Liver (tissue), 8 donors: ENCODE measurements at regions not wholly inside any gene's neighbourhood (a gene's known extent, or its start where the extent isn't known, plus 50 kb on each side); places are given as distances from the start of the nearest gene placed in this dataset.

Source experiments
- DNase-seq: peaks from one replicate; pipeline ENCODE4 v3.0.0-alpha.2; 2017; ENCODE audit warnings: low spot score
- H3K27ac ChIP-seq, 2 donors: one replicate each; pipeline ENCODE4 v1.7.0; 2013; ENCODE audit warnings: inconsistent platforms in 2 of 2, low read length in 2 of 2, control low read depth in 1 of 2, low read depth in 1 of 2, mild to moderate bottlenecking in 1 of 2
- H3K27me3 ChIP-seq, 4 donors: one replicate each; pipeline versions ENCODE4 v1.6.1 to v1.7.0; 2013; ENCODE audit warnings: low read length in 3 of 4, inconsistent platforms in 1 of 4, mild to moderate bottlenecking in 1 of 4, moderate library complexity in 1 of 4; ENCODE audit not compliant: control insufficient read depth in 4 of 4, insufficient read depth in 4 of 4
- H3K36me3 ChIP-seq, 4 donors: one replicate each; pipeline versions ENCODE4 v1.6.1 to v1.7.0; 2013; ENCODE audit warnings: low read length in 3 of 4, mild to moderate bottlenecking in 3 of 4, low read depth in 1 of 4, moderate library complexity in 1 of 4; ENCODE audit not compliant: control insufficient read depth in 4 of 4, insufficient read depth in 3 of 4
- H3K4me1 ChIP-seq, 4 donors: one replicate each; pipeline versions ENCODE4 v1.6.1 to v1.7.0; 2013; ENCODE audit warnings: low read length in 3 of 4, mild to moderate bottlenecking in 3 of 4, moderate library complexity in 1 of 4; ENCODE audit not compliant: control insufficient read depth in 4 of 4, insufficient read depth in 4 of 4
- H3K4me3 ChIP-seq, 3 donors: one replicate each; pipeline versions ENCODE4 v1.6.1 to v1.7.0; 2013; ENCODE audit warnings: low read length in 3 of 3, control low read depth in 1 of 3, low read depth in 1 of 3, mild to moderate bottlenecking in 1 of 3
- H3K9ac ChIP-seq, 2 donors: one replicate each; pipeline ENCODE4 v1.7.0; 2013; ENCODE audit warnings: low read length in 2 of 2, mild to moderate bottlenecking in 2 of 2, moderate library complexity in 2 of 2, control low read depth in 1 of 2, low read depth in 1 of 2
- H3K9me3 ChIP-seq, 4 donors: one replicate each; pipeline versions ENCODE4 v1.6.1 to v1.7.0; 2013; ENCODE audit warnings: low read length in 3 of 4; ENCODE audit not compliant: control insufficient read depth in 4 of 4
- EGR1 ChIP-seq, 2 donors: IDR thresholded peaks; 2 replicates each; pipeline ENCODE4 v1.6.1; 2016 to 2018; ENCODE audit warnings: antibody characterized with exemption in 2 of 2, low read depth in 2 of 2
- FOXA1 ChIP-seq: IDR thresholded peaks from 2 replicates; pipeline ENCODE4 v1.6.1; 2016; ENCODE audit warnings: antibody characterized with exemption
- GABPA ChIP-seq, 2 donors: IDR thresholded peaks in 1 of 2; conservative IDR thresholded peaks in 1 of 2; 2 replicates each; pipeline ENCODE4 v1.6.1; 2016; ENCODE audit warnings: antibody characterized with exemption in 2 of 2, mild to moderate bottlenecking in 1 of 2, moderate library complexity in 1 of 2
- HNF4A ChIP-seq, 2 donors: conservative IDR thresholded peaks; 2 replicates each; pipeline ENCODE4 v1.6.1; 2016; ENCODE audit warnings: antibody characterized with exemption in 2 of 2, mild to moderate bottlenecking in 2 of 2
- HNF4G ChIP-seq: IDR thresholded peaks from 2 replicates; pipeline ENCODE4 v1.6.1; 2016; ENCODE audit warnings: antibody characterized with exemption
- JUND ChIP-seq, 2 donors: IDR thresholded peaks; 2 replicates each; pipeline ENCODE4 v1.6.1; 2016; ENCODE audit warnings: antibody characterized with exemption in 2 of 2
- RAD21 ChIP-seq, 2 donors: IDR thresholded peaks; 2 replicates each; pipeline ENCODE4 v1.6.1; 2016; ENCODE audit warnings: antibody characterized with exemption in 2 of 2, mild to moderate bottlenecking in 2 of 2
- REST ChIP-seq: IDR thresholded peaks from 2 replicates; pipeline ENCODE4 v1.6.1; 2016; ENCODE audit warnings: antibody characterized with exemption, mild to moderate bottlenecking
- RXRA ChIP-seq, 2 donors: IDR thresholded peaks; 2 replicates each; pipeline ENCODE4 v1.6.1; 2017 to 2018; ENCODE audit warnings: antibody characterized with exemption in 2 of 2, mild to moderate bottlenecking in 1 of 2
- SP1 ChIP-seq: IDR thresholded peaks from 2 replicates; pipeline ENCODE4 v1.6.1; 2018; ENCODE audit warnings: antibody characterized with exemption, mild to moderate bottlenecking
- TAF1 ChIP-seq: conservative IDR thresholded peaks from 2 replicates; pipeline ENCODE4 v1.6.1; 2016; ENCODE audit warnings: antibody characterized with exemption, mild to moderate bottlenecking
- WGBS: extraction: QIAGEN DNeasy Blood & Tissue Kit; methylation state at CpG from one replicate; pipeline ENCODE4 v1.1.7; 2013; 5-methylcytosine and 5-hydroxymethylcytosine counted together
- TF ChIP-seq, protein P1 (sequence below): IDR thresholded peaks from 2 replicates; pipeline ENCODE4 v1.6.1; 2016; ENCODE audit warnings: antibody characterized with exemption
- TF ChIP-seq, protein P2 (sequence below): IDR thresholded peaks from 2 replicates; pipeline ENCODE4 v1.6.1; 2016; ENCODE audit warnings: antibody characterized with exemption
- TF ChIP-seq, protein P3 (sequence below): fragments of 150-350 bp; IDR thresholded peaks from 2 replicates; pipeline ENCODE4 v1.5.1; 2017; ENCODE audit warnings: improper control_type of control experiment, low read depth, low read length; ENCODE audit not compliant: missing input control
- TF ChIP-seq, protein P4 (sequence below): IDR thresholded peaks from 2 replicates; pipeline ENCODE4 v1.6.1; 2016; ENCODE audit warnings: antibody characterized with exemption
- donor health status: healthy.
- donor health status: healthy.
- donor health status: healthy.
- donor health status: healthy.
- donor health status: healthy.

GRCh38 chr6:1257778-1258177 lies 54.1 kb upstream of the FOXQ1 start:
- H3K36me3 ChIP-seq = no peaks in the 10 kb centered on the region
- no peak overlapping the region for H3K4me3 ChIP-seq
- no peak for DNase-seq
- H3K9me3 ChIP-seq = peaks cover 0 to 2% (median 0%) of the 10 kb centered on the region in 4 donors
- 87% methylated on average over 7 of the region's 7 CpGs for WGBS
- TF ChIP-seq GABPA (IDR thresholded peaks at IDR 0.05 in 1 of 2, conservative IDR thresholded peaks at IDR 0.05 in 1 of 2) (no peak), HNF4G (no peak)
- TF ChIP-seq, protein P1, sequence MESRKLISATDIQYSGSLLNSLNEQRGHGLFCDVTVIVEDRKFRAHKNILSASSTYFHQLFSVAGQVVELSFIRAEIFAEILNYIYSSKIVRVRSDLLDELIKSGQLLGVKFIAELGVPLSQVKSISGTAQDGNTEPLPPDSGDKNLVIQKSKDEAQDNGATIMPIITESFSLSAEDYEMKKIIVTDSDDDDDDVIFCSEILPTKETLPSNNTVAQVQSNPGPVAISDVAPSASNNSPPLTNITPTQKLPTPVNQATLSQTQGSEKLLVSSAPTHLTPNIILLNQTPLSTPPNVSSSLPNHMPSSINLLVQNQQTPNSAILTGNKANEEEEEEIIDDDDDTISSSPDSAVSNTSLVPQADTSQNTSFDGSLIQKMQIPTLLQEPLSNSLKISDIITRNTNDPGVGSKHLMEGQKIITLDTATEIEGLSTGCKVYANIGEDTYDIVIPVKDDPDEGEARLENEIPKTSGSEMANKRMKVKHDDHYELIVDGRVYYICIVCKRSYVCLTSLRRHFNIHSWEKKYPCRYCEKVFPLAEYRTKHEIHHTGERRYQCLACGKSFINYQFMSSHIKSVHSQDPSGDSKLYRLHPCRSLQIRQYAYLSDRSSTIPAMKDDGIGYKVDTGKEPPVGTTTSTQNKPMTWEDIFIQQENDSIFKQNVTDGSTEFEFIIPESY = no peak
- H3K4me1 ChIP-seq = no peaks in the 10 kb centered on the region
- H3K27me3 ChIP-seq = no peaks in the 10 kb centered on the region
- H3K9ac ChIP-seq = no peak overlapping the region
- no peak overlapping the region for H3K27ac ChIP-seq

DNA sequence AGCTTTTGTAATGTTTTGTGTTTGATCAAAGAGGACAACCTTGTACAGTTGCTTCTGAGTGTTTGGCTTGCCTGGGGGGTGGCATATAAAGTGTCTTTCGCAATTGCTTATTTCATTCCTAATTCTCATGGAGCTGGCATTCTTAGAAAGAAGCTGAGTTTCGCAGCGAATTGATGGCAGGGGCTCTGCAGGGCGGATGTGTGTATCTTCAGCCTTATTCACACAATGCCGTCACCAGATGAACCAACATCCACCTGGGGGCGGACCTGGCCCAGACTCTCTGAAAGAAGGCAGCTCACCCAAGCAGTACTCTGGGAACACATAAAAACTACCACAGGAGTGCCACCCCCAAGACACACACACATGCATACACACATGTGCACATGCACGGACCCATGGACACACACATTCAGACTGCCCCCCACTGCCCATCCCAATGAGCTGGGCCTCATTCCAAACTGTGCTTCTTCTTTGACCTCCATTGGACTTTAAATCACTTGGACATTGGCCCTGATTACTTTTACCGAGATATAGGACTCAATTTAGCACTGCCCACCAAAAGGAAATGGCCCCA lies 55.4 kb upstream of the FOXQ1 start:
- H3K4me1 ChIP-seq = no peaks in the 10 kb centered on the region
- TF ChIP-seq, protein P2, sequence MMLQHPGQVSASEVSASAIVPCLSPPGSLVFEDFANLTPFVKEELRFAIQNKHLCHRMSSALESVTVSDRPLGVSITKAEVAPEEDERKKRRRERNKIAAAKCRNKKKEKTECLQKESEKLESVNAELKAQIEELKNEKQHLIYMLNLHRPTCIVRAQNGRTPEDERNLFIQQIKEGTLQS = no peak
- TF ChIP-seq FOXA1 (no peak), REST (no peak)
- H3K36me3 ChIP-seq = no peaks in the 10 kb centered on the region
- H3K4me3 ChIP-seq = no peak overlapping the region
- WGBS = 95% methylated on average over 8 of the region's 8 CpGs
- H3K27ac ChIP-seq = no peak overlapping the region
- no peak overlapping the region for H3K9ac ChIP-seq
- DNase-seq = no peak
- H3K9me3 ChIP-seq = peaks cover 0 to 2% (median 0%) of the 10 kb centered on the region in 4 donors
- no peaks in the 10 kb centered on the region for H3K27me3 ChIP-seq

- no peak overlapping the region for H3K4me3 ChIP-seq
- no peaks in the 10 kb centered on the region for H3K36me3 ChIP-seq
- no peak for DNase-seq
- H3K27ac ChIP-seq = no peak overlapping the region
- TF ChIP-seq RAD21 (IDR thresholded peaks at IDR 0.05) = no peak
- TF ChIP-seq TAF1 = no peak
- TF ChIP-seq RXRA (IDR thresholded peaks at IDR 0.05) = no peak
- TF ChIP-seq FOXA1 = no peak
- TF ChIP-seq HNF4A (conservative IDR thresholded peaks at IDR 0.05) = no peak
- TF ChIP-seq, protein P3, sequence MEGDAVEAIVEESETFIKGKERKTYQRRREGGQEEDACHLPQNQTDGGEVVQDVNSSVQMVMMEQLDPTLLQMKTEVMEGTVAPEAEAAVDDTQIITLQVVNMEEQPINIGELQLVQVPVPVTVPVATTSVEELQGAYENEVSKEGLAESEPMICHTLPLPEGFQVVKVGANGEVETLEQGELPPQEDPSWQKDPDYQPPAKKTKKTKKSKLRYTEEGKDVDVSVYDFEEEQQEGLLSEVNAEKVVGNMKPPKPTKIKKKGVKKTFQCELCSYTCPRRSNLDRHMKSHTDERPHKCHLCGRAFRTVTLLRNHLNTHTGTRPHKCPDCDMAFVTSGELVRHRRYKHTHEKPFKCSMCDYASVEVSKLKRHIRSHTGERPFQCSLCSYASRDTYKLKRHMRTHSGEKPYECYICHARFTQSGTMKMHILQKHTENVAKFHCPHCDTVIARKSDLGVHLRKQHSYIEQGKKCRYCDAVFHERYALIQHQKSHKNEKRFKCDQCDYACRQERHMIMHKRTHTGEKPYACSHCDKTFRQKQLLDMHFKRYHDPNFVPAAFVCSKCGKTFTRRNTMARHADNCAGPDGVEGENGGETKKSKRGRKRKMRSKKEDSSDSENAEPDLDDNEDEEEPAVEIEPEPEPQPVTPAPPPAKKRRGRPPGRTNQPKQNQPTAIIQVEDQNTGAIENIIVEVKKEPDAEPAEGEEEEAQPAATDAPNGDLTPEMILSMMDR = no peak
- no peak for TF ChIP-seq EGR1 (IDR thresholded peaks at IDR 0.05; ENCODE audit: low read depth in 2 of 2)
- no peak for TF ChIP-seq SP1
- no peak for TF ChIP-seq JUND (IDR thresholded peaks at IDR 0.05)
- TF ChIP-seq, protein P1 = no peak
- TF ChIP-seq, protein P4, sequence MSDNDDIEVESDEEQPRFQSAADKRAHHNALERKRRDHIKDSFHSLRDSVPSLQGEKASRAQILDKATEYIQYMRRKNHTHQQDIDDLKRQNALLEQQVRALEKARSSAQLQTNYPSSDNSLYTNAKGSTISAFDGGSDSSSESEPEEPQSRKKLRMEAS = no peak
- TF ChIP-seq GABPA (IDR thresholded peaks at IDR 0.05 in 1 of 2, conservative IDR thresholded peaks at IDR 0.05 in 1 of 2) = no peak
- H3K4me1 ChIP-seq = no peaks in the 10 kb centered on the region
- H3K9ac ChIP-seq = no peak overlapping the region
- peaks cover 0 to 2% (median 0%) of the 10 kb centered on the region in 4 donors for H3K9me3 ChIP-seq
- no peaks in the 10 kb centered on the region for H3K27me3 ChIP-seq
- WGBS = 80% methylated on average over 9 of the region's 9 CpGs
Observed at GRCh38 chr6:1255636-1256365, 56.1 kb upstream of the FOXQ1 start.
